Endothelial cell of umbilical vein (primary cell): ENCODE measurements at regions not wholly inside any gene's neighbourhood (a gene's known extent, or its start where the extent isn't known, plus 50 kb on each side); places are given as distances from the start of the nearest gene placed in this dataset.

Experiments
- BruUV-seq: library from RNA; stranded (reverse); fragments of 400-500 nt; replicated peaks from 2 replicates; lab custom pipeline; 2021; lab: Mats Ljungman, UMichigan
- CTCF ChIA-PET: fragments of 300-600, 350-600 bp; sonication (Branson Sonifier 250); formaldehyde crosslinking; loops from one replicate; lab custom pipeline; 2021; ENCODE audit warnings: antibody characterized with exemption, inconsistent platforms; lab: Charles Lee
- POLR2A ChIA-PET: fragments of 300-600, 350-600 bp; sonication (Branson Sonifier 250); formaldehyde crosslinking; loops from one replicate; lab custom pipeline; 2021; ENCODE audit warnings: antibody characterized with exemption, inconsistent platforms; lab: Charles Lee
- DNase-seq: peaks from one replicate; pipeline ENCODE4 v3.0.0-alpha.2; 2011; ENCODE audit warnings: low read depth, low spot score
- FAIRE-seq: peaks from 2 replicates; lab custom pipeline; 2011; peaks lifted over from hg19 to GRCh38; lab: Jason Lieb, UNC
- H2AFZ ChIP-seq: 2 replicates; pipeline ENCODE4 v1.6.0; 2012; ENCODE audit warnings: low read depth, low read length, control low read depth, inconsistent platforms
- H3K27ac ChIP-seq: 2 replicates; pipeline ENCODE4 v1.5.1; 2011; ENCODE audit warnings: low read depth, mild to moderate bottlenecking, control low read depth, low read length, moderate library complexity; ENCODE audit not compliant: insufficient read depth
- H3K27me3 ChIP-seq, 2 experiments: 2 replicates each; pipeline versions ENCODE4 v1.6.0 to v1.6.1; 2011; ENCODE audit warnings: low read length in 2 of 2, mixed read lengths in 1 of 2; ENCODE audit not compliant: control insufficient read depth in 2 of 2, insufficient read depth in 2 of 2
- H3K36me3 ChIP-seq, 2 experiments: 2 replicates in 1 of 2; 3 replicates in 1 of 2; pipeline ENCODE4 v1.5.1; 2011; ENCODE audit warnings: low read length in 2 of 2, mild to moderate bottlenecking in 1 of 2, moderate library complexity in 1 of 2; ENCODE audit not compliant: control insufficient read depth in 2 of 2, insufficient read depth in 2 of 2; ENCODE audit errors: extremely low read depth in 1 of 2
- H3K4me1 ChIP-seq: 3 replicates; pipeline ENCODE4 v1.5.1; 2011; ENCODE audit warnings: mild to moderate bottlenecking, low read length; ENCODE audit not compliant: control insufficient read depth, insufficient read depth; ENCODE audit errors: extremely low read depth
- H3K4me2 ChIP-seq: 2 replicates; pipeline ENCODE4 v1.6.1; 2011; ENCODE audit warnings: low read length, control low read depth, mixed read lengths; ENCODE audit not compliant: insufficient read depth
- H3K4me3 ChIP-seq, 3 experiments: fragments of 200-600 bp in 1 of 3; sonication (generic), shearing (Covaris generic) in 1 of 3; replicated peaks in 1 of 3; 2 replicates each; pipeline ENCODE4 v1.5.1; 2011 to 2016; ENCODE audit warnings: control low read depth in 3 of 3, low read length in 3 of 3, mild to moderate bottlenecking in 2 of 3, inconsistent platforms in 1 of 3, low read depth in 1 of 3, moderate library complexity in 1 of 3; ENCODE audit not compliant: insufficient read depth in 1 of 3
- H3K79me2 ChIP-seq: 2 replicates; pipeline ENCODE4 v1.6.0; 2012; ENCODE audit warnings: low read length, inconsistent platforms; ENCODE audit not compliant: control insufficient read depth, insufficient read depth
- H3K9ac ChIP-seq: replicated peaks from 2 replicates; pipeline ENCODE3; 2011; ENCODE audit warnings: low read length, control low read depth; ENCODE audit not compliant: insufficient read depth; ENCODE audit errors: extremely low read depth
- H3K9me1 ChIP-seq: replicated peaks from 3 replicates; pipeline ENCODE4 v1.6.0; 2011; ENCODE audit warnings: mild to moderate bottlenecking, low read length; ENCODE audit not compliant: control insufficient read depth, insufficient read depth; ENCODE audit errors: extremely low read depth
- H3K9me3 ChIP-seq: replicated peaks from 2 replicates; pipeline ENCODE4 v1.5.1; 2012; ENCODE audit warnings: low read length, inconsistent platforms; ENCODE audit not compliant: control insufficient read depth, insufficient read depth
- H4K20me1 ChIP-seq: replicated peaks from 2 replicates; pipeline ENCODE3; 2011; ENCODE audit warnings: mild to moderate bottlenecking, low read length; ENCODE audit not compliant: control insufficient read depth, insufficient read depth; ENCODE audit errors: extremely low read depth
- EZH2 ChIP-seq: IDR thresholded peaks from 2 replicates; pipeline ENCODE4 v1.6.1; 2012; ENCODE audit warnings: borderline replicate concordance, low read depth, mild to moderate bottlenecking, moderate library complexity, low read length, inconsistent platforms; ENCODE audit not compliant: severe bottlenecking
- FOS ChIP-seq: IDR thresholded peaks from 2 replicates; pipeline ENCODE4 v1.6.1; 2011; ENCODE audit warnings: mild to moderate bottlenecking, low read length, moderate library complexity, borderline replicate concordance; ENCODE audit not compliant: insufficient read depth
- GATA2 ChIP-seq: IDR thresholded peaks from 2 replicates; pipeline ENCODE4 v1.7.0; 2011; ENCODE audit warnings: low read depth, mild to moderate bottlenecking, moderate library complexity, mixed read lengths, low read length; ENCODE audit not compliant: insufficient read length, insufficient read depth
- JUN ChIP-seq: IDR thresholded peaks from 2 replicates; pipeline ENCODE4 v1.6.1; 2011; ENCODE audit warnings: borderline replicate concordance, low read depth; ENCODE audit not compliant: insufficient read length, insufficient read depth
- MYC ChIP-seq: IDR thresholded peaks from one replicate; pipeline ENCODE4 v1.6.1; 2011; ENCODE audit warnings: mild to moderate bottlenecking, low read depth, low read length
- POLR2A ChIP-seq: IDR thresholded peaks from 2 replicates; pipeline ENCODE4 v1.6.1; 2012; ENCODE audit warnings: low read depth, mild to moderate bottlenecking, control low read depth, low read length
- POLR2AphosphoS5 ChIP-seq: IDR thresholded peaks from 2 replicates; pipeline ENCODE4 v1.6.1; 2012; ENCODE audit warnings: low read depth, mild to moderate bottlenecking, control low read depth, low read length, moderate library complexity; ENCODE audit not compliant: insufficient read depth
- dilution Hi-C: fragments of 300-500 bp; cut with MboI; formaldehyde crosslinking; loops from one replicate; pipeline ENCODE4 v1.15.0; 2019; ENCODE audit warnings: low sequenced_read_pairs; ENCODE audit not compliant: extremely low pct_ligation_motif_present
- intact Hi-C: fragments of 100-400 bp; cut with micrococcal nuclease; formaldehyde crosslinking; loops from one replicate; pipeline ENCODE4 v1.10.0; 2022

GRCh38 chr15:69546182-69546581 is 93.6 kb downstream of the RPLP1 start:
- POLR2A ChIA-PET = no interaction called here
- dilution Hi-C loops = no loop called here

GRCh38 chr15:69548395-69549180 is 96.0 kb downstream of the RPLP1 start:
- Histone ChIP-seq H3K4me2 (no peak overlapping the region), H3K79me2 (no peaks in the 10 kb centered on the region), H2AFZ (no peak overlapping the region), H3K27ac (no peak overlapping the region), H3K9me1 (no peaks in the 10 kb centered on the region), H3K9me3 (no peaks in the 10 kb centered on the region), H3K4me3 (no peak overlapping the region), H3K4me1 (no peaks in the 10 kb centered on the region), H3K9ac (no peak overlapping the region), H3K27me3 (no peaks in the 10 kb centered on the region), H3K36me3 (no peaks in the 10 kb centered on the region), H4K20me1 (no peaks in the 10 kb centered on the region)
- dilution Hi-C loops = no loop called here
- intact Hi-C loops = no loop called here
- POLR2A ChIA-PET = no interaction called here
- FAIRE-seq = no peak
- TF ChIP-seq JUN = no peak
- no peak for TF ChIP-seq MYC
- no peak for TF ChIP-seq FOS
- no peak for TF ChIP-seq POLR2AphosphoS5
- TF ChIP-seq POLR2A = no peak
- BruUV-seq = no TSS peak
- DNase-seq = no peak
- CTCF ChIA-PET = no interaction called here

More at GRCh38 chr15:69546182-69546581, 93.6 kb downstream of the RPLP1 start:
- H3K4me2 ChIP-seq = no peak overlapping the region
- no peak overlapping the region for H2AFZ ChIP-seq
- no peak overlapping the region for H3K27ac ChIP-seq
- CTCF ChIA-PET = no interaction called here
- H3K4me1 ChIP-seq = no peaks in the 10 kb centered on the region
- intact Hi-C loops = no loop called here
- no peak overlapping the region for H3K4me3 ChIP-seq
- no peaks in the 10 kb centered on the region for H3K9me1 ChIP-seq
- H3K79me2 ChIP-seq = no peaks in the 10 kb centered on the region
- H3K27me3 ChIP-seq = no peaks in the 10 kb centered on the region
- BruUV-seq = no TSS peak
- H3K9me3 ChIP-seq = no peaks in the 10 kb centered on the region
- no peak for TF ChIP-seq FOS
- no peak for TF ChIP-seq MYC
- no peak for TF ChIP-seq EZH2
- TF ChIP-seq GATA2 = no peak
- H3K36me3 ChIP-seq = no peaks in the 10 kb centered on the region
- no peak overlapping the region for H3K9ac ChIP-seq
- no peak for FAIRE-seq
- DNase-seq = no peak
- no peaks in the 10 kb centered on the region for H4K20me1 ChIP-seq
